Fibroblast of mammary gland (primary cell): ENCODE measurements at regions not wholly inside any gene's neighbourhood (a gene's known extent, or its start where the extent isn't known, plus 50 kb on each side); places are given as distances from the start of the nearest gene placed in this dataset.
A peak's percentile ranks its signal among the peaks of the same experiment; 100 is the strongest.

Experiments used
- DNase-seq: peaks from one replicate; pipeline ENCODE4 v3.0.0-alpha.2; 2010; ENCODE audit warnings: low read depth
- H3K4me3 ChIP-seq: 2 replicates; pipeline ENCODE4 v1.5.1; 2011; ENCODE audit warnings: low read depth, mild to moderate bottlenecking, low read length, moderate library complexity; ENCODE audit not compliant: control insufficient read depth
- TF ChIP-seq, protein P1 (sequence below): conservative IDR thresholded peaks from 2 replicates; pipeline ENCODE4 v1.5.1; 2011; ENCODE audit warnings: low read depth, low read length, inconsistent platforms; ENCODE audit not compliant: control insufficient read depth, insufficient read depth

DNA sequence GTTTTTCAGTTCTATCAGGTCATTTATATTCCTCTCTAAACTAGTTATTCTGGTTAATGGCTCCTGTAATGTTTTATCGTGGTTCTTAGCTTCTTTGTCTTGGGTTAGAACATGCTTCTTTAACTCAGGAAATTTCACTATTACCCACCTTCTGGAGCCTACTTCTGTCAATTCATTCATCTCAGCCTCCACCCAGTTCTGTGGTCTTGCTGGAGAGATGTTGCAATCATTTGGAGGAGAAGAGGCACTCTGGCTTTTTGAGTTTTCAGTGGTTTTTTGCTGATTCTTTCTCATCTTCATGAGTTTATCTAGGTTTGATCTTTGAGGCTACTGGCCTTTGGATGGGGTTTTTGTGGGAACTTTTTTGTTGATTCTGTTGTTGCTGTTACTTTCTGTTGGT, 213.0 kb downstream of the BRINP2 start:
- peak; percentile 28 for DNase-seq
- H3K4me3 ChIP-seq: no peak overlapping the region
- TF ChIP-seq, protein P1, sequence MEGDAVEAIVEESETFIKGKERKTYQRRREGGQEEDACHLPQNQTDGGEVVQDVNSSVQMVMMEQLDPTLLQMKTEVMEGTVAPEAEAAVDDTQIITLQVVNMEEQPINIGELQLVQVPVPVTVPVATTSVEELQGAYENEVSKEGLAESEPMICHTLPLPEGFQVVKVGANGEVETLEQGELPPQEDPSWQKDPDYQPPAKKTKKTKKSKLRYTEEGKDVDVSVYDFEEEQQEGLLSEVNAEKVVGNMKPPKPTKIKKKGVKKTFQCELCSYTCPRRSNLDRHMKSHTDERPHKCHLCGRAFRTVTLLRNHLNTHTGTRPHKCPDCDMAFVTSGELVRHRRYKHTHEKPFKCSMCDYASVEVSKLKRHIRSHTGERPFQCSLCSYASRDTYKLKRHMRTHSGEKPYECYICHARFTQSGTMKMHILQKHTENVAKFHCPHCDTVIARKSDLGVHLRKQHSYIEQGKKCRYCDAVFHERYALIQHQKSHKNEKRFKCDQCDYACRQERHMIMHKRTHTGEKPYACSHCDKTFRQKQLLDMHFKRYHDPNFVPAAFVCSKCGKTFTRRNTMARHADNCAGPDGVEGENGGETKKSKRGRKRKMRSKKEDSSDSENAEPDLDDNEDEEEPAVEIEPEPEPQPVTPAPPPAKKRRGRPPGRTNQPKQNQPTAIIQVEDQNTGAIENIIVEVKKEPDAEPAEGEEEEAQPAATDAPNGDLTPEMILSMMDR: no peak

DNA sequence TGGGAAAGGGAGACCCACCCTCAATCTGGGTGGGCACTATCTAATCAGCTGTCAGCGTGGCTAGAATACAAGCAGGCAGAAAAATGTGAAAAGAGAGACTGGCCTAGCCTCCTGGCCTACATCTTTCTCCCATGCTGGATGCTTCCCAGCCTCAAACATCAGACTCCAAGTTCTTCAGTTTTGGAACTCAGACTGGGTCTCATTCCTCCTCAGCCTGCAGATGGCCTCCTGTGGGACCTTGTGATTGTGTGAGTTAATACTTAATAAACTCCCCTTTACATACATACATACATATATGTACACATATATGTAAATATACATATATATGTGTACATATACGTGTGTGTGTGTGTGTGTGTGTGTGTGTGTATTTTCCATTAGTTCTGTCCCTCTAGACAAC, 207.1 kb downstream of the BRINP2 start:
- TF ChIP-seq, protein P1: no peak
- no peak overlapping the region for H3K4me3 ChIP-seq
- no peak for DNase-seq

DNA sequence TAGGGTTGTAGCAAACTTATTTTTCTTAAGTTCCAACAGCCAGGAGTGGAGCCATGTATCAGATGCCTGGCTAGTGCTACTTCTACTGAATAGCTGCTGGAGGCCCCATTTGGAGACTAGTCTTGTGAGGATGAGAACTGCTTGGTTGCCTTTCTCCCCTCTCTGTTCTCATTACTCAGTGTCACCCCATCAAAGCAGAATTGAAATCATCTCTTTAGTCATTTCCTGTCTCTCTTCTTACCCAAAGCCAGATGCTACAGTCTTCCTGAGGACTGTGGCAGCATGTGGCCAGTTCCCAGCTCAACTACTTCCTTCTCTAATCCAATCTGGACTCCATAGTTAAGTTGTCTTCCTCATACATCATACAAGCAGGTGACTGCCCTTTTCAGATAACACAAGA, 197.5 kb downstream of the BRINP2 start:
- DNase-seq: peak; percentile 82
- H3K4me3 ChIP-seq: no peak overlapping the region
- TF ChIP-seq, protein P1: no peak

DNA sequence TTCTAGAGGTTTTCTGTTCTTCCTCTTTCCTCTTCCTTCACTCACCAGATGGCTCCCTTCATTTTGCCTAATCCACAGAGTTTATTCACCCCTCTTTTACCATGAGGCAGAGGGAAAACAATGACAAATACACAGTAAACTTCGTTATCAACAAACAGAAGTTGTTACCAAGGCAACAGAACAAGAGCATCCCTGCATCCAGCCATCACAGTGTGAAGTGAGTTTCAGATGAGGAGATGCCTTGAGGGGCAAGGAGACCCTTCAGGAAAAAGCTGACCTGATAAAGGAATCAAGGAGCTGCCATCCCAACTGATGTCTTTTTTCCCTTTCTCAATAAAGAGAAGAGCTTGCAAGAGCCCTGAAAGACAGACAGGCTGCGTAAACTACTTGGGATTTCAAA, 195.3 kb downstream of the BRINP2 start:
- TF ChIP-seq, protein P1: no peak
- DNase-seq: no peak
- no peak overlapping the region for H3K4me3 ChIP-seq

DNA sequence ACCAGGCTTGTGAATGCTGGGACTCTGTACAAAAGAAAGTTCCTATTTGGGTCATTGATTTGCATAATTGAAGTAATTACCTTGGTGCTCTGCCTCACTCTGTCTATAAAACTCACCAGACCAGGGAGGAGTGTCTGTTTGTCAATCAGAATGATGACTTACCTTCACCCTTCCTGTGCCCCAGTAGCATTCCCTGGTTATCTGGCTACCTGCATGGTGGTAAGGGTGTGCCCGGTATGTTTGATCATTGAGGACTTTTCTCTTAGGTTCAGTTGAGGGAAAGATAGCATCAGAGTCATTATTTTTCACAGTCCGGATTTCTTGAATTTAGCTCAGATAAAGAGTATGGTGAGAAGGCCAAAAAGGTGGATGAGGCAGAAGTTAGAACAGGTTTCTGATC, 190.0 kb downstream of the BRINP2 start:
- H3K4me3 ChIP-seq: no peak overlapping the region
- TF ChIP-seq, protein P1: no peak
- DNase-seq: no peak

DNA sequence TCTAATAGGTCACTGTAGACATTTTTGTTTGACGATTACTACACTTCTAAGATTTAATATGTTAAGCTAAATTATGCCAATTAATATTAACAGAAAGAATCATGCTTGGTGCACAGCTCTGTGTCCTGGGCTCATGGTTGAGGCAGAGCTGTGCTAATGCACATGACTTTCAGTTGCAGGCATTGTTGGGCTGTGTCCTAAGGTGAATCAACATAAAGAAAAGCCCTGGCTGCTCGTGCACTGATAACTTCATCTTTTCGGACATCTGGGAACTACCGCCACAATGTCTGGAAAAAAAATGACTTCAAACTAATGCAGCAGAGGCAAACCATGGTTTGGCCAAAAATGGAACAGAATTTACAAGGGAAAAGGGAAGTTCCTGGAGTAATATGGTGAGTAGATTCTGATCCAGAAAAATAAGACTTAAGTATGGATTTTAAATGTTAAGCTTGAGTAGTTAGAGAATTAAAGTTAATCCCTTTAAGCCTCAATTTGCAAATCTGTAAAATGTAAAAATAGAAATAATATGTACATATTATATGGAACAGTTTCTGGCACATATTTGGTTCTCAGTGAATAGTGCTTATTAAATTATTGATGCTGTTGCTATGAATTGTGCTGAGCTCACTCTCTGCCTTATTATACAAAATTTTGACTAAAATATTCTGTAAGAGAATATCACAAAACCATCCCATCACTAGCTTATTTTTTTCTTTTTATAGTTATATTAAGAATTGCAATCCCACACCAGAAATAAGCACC, 186.1 kb downstream of the BRINP2 start:
- TF ChIP-seq, protein P1: no peak
- no peak overlapping the region for H3K4me3 ChIP-seq
- DNase-seq: no peak

DNA sequence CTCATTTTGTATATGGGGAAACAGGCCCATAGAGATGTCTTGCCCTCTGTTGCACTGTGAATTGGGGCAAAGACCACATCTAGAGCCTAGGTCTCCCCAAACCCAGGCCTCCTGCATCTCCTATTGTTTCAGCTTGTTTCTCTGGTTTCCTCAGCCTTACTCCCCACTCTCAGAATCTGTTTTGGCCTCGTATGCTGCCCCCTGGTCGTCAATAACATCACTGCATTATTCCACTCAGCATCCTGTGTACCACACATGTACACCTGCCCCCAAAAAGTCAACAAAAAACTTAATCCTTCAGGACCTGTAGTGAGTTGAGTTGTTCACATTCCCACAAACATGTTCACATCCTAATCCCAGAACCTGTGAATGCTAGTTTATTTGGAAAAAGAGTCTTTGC, 184.8 kb downstream of the BRINP2 start:
- DNase-seq: peak; percentile 57

More for the DNA sequence above, 184.8 kb downstream of the BRINP2 start:
- TF ChIP-seq, protein P1: peak; percentile 68
- no peak overlapping the region for H3K4me3 ChIP-seq
